ENCODE measurements at regions not wholly inside any gene's neighbourhood (a gene's known extent, or its start where the extent isn't known, plus 50 kb on each side); places are given as distances from the start of the nearest gene placed in this dataset.

DNA sequence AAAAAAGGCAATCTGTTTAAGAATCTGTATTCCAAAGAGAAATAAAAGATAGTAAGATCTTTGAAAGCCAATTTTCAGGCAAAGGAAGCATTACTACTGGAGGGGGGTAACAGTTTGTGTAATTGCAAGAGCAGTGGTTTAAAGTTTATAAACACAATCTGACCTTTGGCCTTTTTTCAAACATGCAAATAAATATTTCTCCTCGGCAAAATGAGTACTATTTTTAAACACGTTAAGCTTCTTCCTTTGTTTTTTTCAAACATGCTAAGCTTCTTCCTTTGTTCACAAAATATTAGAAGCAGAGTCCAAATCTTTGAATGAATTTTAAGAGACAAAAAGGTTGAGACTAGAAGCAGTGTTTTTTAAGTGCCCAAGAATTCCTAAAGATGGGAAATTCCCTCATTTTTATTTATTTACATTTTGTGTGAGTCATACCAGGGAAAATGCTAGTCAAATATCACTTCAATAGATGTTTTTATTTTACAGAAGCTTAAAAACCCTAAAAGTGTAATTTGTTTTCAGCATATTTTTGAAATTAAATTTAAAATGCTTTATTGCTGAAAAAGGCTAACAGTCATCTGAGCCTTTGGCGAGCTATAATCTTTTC lies 229.3 kb downstream of the GPR37 start:
- H3K36me3 ChIP-seq (ENCODE audit: control insufficient read depth, insufficient read depth, low read length), result no peaks in the 10 kb centered on the region
- H3K4me1 ChIP-seq (ENCODE audit: control insufficient read depth, insufficient read depth, low read length, poor library complexity, severe bottlenecking), result no peaks in the 10 kb centered on the region

DNA sequence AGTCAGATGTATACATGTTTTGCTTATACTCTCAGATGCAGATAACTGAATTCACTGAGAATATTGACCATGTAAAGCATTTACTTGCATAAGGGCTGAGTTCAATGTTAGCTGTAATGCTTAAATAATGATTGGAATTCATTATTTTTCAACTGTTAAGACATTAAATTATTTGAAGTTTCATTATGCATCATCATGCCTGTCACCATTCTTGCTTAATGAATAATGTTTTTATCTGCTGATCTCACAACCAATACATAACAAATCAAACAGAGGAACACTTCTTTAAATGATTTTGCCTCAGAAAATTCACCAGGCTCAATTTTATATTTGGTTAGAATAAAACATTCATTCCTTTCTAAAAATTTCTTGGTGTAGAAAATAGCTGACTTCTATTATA lies 233.4 kb downstream of the GPR37 start:
- Histone ChIP-seq H3K27me3 (replicated peaks; ENCODE audit: control insufficient read depth, insufficient read depth, low read length, poor library complexity, severe bottlenecking) (no peaks in the 10 kb centered on the region), H3K4me1 (ENCODE audit: control insufficient read depth, insufficient read depth, low read length, poor library complexity, severe bottlenecking) (no peaks in the 10 kb centered on the region), H3K9me3 (ENCODE audit: control insufficient read depth, low read length) (no peaks in the 10 kb centered on the region), H3K36me3 (ENCODE audit: control insufficient read depth, insufficient read depth, low read length) (no peaks in the 10 kb centered on the region), H3K4me3 (ENCODE audit: insufficient read depth, low read depth, low read length, poor library complexity, severe bottlenecking) (no peak overlapping the region), H3K27ac (ENCODE audit: insufficient read depth, low read length, poor library complexity, severe bottlenecking) (no peak overlapping the region)
- DNase-seq, result no peak

More for the DNA sequence above, 229.3 kb downstream of the GPR37 start:
- DNase-seq, result no peak
- H3K27me3 ChIP-seq (replicated peaks; ENCODE audit: control insufficient read depth, insufficient read depth, low read length, poor library complexity, severe bottlenecking), result no peaks in the 10 kb centered on the region
- H3K27ac ChIP-seq (ENCODE audit: insufficient read depth, low read length, poor library complexity, severe bottlenecking), result no peak overlapping the region
- H3K4me3 ChIP-seq (ENCODE audit: insufficient read depth, low read depth, low read length, poor library complexity, severe bottlenecking), result no peak overlapping the region
- no peaks in the 10 kb centered on the region for H3K9me3 ChIP-seq (ENCODE audit: control insufficient read depth, low read length)

GRCh38 chr7:124516911-124517310 lies 248.7 kb downstream of the GPR37 start:
- H3K9me3 ChIP-seq (ENCODE audit: control insufficient read depth, low read length), result no peaks in the 10 kb centered on the region
- no peak for DNase-seq
- no peak overlapping the region for H3K27ac ChIP-seq (ENCODE audit: insufficient read depth, low read length, poor library complexity, severe bottlenecking)
- no peaks in the 10 kb centered on the region for H3K27me3 ChIP-seq (replicated peaks; ENCODE audit: control insufficient read depth, insufficient read depth, low read length, poor library complexity, severe bottlenecking)
- H3K36me3 ChIP-seq (ENCODE audit: control insufficient read depth, insufficient read depth, low read length), result no peaks in the 10 kb centered on the region
- H3K4me3 ChIP-seq (ENCODE audit: insufficient read depth, low read depth, low read length, poor library complexity, severe bottlenecking), result no peak overlapping the region
- H3K4me1 ChIP-seq (ENCODE audit: control insufficient read depth, insufficient read depth, low read length, poor library complexity, severe bottlenecking), result no peaks in the 10 kb centered on the region

GRCh38 chr7:124515106-124515830 lies 250.3 kb downstream of the GPR37 start:
- DNase-seq, result no peak
- Histone ChIP-seq H3K9me3 (ENCODE audit: control insufficient read depth, low read length) (no peaks in the 10 kb centered on the region), H3K27ac (ENCODE audit: insufficient read depth, low read length, poor library complexity, severe bottlenecking) (no peak overlapping the region), H3K36me3 (ENCODE audit: control insufficient read depth, insufficient read depth, low read length) (no peaks in the 10 kb centered on the region), H3K4me3 (ENCODE audit: insufficient read depth, low read depth, low read length, poor library complexity, severe bottlenecking) (no peak overlapping the region), H3K4me1 (ENCODE audit: control insufficient read depth, insufficient read depth, low read length, poor library complexity, severe bottlenecking) (no peaks in the 10 kb centered on the region), H3K27me3 (replicated peaks; ENCODE audit: control insufficient read depth, insufficient read depth, low read length, poor library complexity, severe bottlenecking) (no peaks in the 10 kb centered on the region)

GRCh38 chr7:124514471-124514870 lies 251.1 kb downstream of the GPR37 start:
- Histone ChIP-seq H3K36me3 (ENCODE audit: control insufficient read depth, insufficient read depth, low read length) (no peaks in the 10 kb centered on the region), H3K27me3 (replicated peaks; ENCODE audit: control insufficient read depth, insufficient read depth, low read length, poor library complexity, severe bottlenecking) (no peaks in the 10 kb centered on the region), H3K4me3 (ENCODE audit: insufficient read depth, low read depth, low read length, poor library complexity, severe bottlenecking) (no peak overlapping the region), H3K27ac (ENCODE audit: insufficient read depth, low read length, poor library complexity, severe bottlenecking) (no peak overlapping the region), H3K4me1 (ENCODE audit: control insufficient read depth, insufficient read depth, low read length, poor library complexity, severe bottlenecking) (no peaks in the 10 kb centered on the region), H3K9me3 (ENCODE audit: control insufficient read depth, low read length) (no peaks in the 10 kb centered on the region)
- no peak for DNase-seq

- no peaks in the 10 kb centered on the region for H3K27me3 ChIP-seq (replicated peaks; ENCODE audit: control insufficient read depth, insufficient read depth, low read length, poor library complexity, severe bottlenecking)
- no peak overlapping the region for H3K27ac ChIP-seq (ENCODE audit: insufficient read depth, low read length, poor library complexity, severe bottlenecking)
- no peaks in the 10 kb centered on the region for H3K9me3 ChIP-seq (ENCODE audit: control insufficient read depth, low read length)
- no peaks in the 10 kb centered on the region for H3K4me1 ChIP-seq (ENCODE audit: control insufficient read depth, insufficient read depth, low read length, poor library complexity, severe bottlenecking)
- no peak for DNase-seq
- H3K4me3 ChIP-seq (ENCODE audit: insufficient read depth, low read depth, low read length, poor library complexity, severe bottlenecking), result no peak overlapping the region
- no peaks in the 10 kb centered on the region for H3K36me3 ChIP-seq (ENCODE audit: control insufficient read depth, insufficient read depth, low read length)
Measured at GRCh38 chr7:124497176-124497575, 268.4 kb downstream of the GPR37 start.

GRCh38 chr7:124489925-124490324 lies 275.7 kb downstream of the GPR37 start:
- no peaks in the 10 kb centered on the region for H3K36me3 ChIP-seq (ENCODE audit: control insufficient read depth, insufficient read depth, low read length)
- DNase-seq, result no peak
- H3K9me3 ChIP-seq (ENCODE audit: control insufficient read depth, low read length), result no peaks in the 10 kb centered on the region

DNA sequence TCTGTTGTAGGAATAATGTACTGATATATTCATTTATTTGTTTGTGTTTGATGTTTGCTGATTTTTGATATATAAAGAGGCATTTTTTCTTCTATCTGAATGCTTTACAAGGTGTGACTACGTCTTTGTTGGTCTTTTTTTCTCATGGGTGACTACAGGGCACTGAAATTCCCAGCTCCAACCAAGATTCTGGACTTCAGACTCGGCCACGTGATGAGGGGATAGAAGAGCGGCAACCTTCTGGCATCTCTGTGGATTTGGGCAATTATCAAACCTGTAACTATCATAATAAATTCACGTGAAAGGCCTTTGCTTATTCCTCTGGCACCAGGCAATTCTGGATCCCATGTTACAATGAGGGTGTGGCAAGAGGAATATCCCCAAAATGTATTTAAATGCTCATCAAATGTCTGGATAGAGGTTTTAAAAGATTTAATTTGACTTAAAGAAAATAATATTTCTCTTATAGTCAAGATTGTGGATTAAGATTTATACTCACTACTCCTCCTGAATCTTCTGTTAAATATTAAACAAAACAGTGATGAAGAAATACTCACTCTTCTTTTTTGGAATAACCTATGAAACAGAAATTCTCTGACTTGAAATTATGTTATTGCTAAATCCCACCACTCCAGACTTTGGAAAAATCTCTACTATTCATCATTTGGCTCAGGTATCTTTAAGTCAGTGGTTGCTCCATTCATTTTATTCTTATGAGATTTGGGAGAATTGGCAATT lies 276.3 kb downstream of the GPR37 start:
- Histone ChIP-seq H3K27me3 (replicated peaks; ENCODE audit: control insufficient read depth, insufficient read depth, low read length, poor library complexity, severe bottlenecking) (no peaks in the 10 kb centered on the region), H3K4me3 (ENCODE audit: insufficient read depth, low read depth, low read length, poor library complexity, severe bottlenecking) (no peak overlapping the region), H3K27ac (ENCODE audit: insufficient read depth, low read length, poor library complexity, severe bottlenecking) (no peak overlapping the region), H3K36me3 (ENCODE audit: control insufficient read depth, insufficient read depth, low read length) (no peaks in the 10 kb centered on the region), H3K9me3 (ENCODE audit: control insufficient read depth, low read length) (no peaks in the 10 kb centered on the region), H3K4me1 (ENCODE audit: control insufficient read depth, insufficient read depth, low read length, poor library complexity, severe bottlenecking) (no peaks in the 10 kb centered on the region)
- no peak for DNase-seq

More at GRCh38 chr7:124489925-124490324, 275.7 kb downstream of the GPR37 start:
- no peaks in the 10 kb centered on the region for H3K27me3 ChIP-seq (replicated peaks; ENCODE audit: control insufficient read depth, insufficient read depth, low read length, poor library complexity, severe bottlenecking)
- no peak overlapping the region for H3K27ac ChIP-seq (ENCODE audit: insufficient read depth, low read length, poor library complexity, severe bottlenecking)
- no peaks in the 10 kb centered on the region for H3K4me1 ChIP-seq (ENCODE audit: control insufficient read depth, insufficient read depth, low read length, poor library complexity, severe bottlenecking)
- no peak overlapping the region for H3K4me3 ChIP-seq (ENCODE audit: insufficient read depth, low read depth, low read length, poor library complexity, severe bottlenecking)

DNA sequence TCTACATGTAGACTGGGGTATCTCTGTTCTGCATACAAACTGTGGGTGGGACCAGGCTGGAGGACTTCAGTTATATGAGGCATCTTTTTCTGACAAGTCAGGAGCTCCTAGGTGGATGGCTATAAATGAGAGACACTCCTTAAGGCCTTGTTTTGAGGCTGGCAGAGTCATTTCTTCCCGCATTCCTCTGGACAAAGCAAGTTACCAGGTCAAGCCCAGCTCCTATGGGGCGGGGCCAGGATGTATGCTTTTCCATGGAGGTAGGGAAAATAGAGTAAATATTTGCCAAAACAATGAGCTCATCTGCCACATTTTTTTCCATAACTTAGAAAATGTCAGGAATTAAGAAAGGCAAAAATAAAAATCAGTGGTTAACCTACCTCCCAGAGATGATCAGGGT lies 283.4 kb downstream of the GPR37 start:
- Histone ChIP-seq H3K27me3 (replicated peaks; ENCODE audit: control insufficient read depth, insufficient read depth, low read length, poor library complexity, severe bottlenecking) (no peaks in the 10 kb centered on the region), H3K27ac (ENCODE audit: insufficient read depth, low read length, poor library complexity, severe bottlenecking) (no peak overlapping the region), H3K4me3 (ENCODE audit: insufficient read depth, low read depth, low read length, poor library complexity, severe bottlenecking) (no peak overlapping the region), H3K4me1 (ENCODE audit: control insufficient read depth, insufficient read depth, low read length, poor library complexity, severe bottlenecking) (no peaks in the 10 kb centered on the region), H3K36me3 (ENCODE audit: control insufficient read depth, insufficient read depth, low read length) (no peaks in the 10 kb centered on the region), H3K9me3 (ENCODE audit: control insufficient read depth, low read length) (no peaks in the 10 kb centered on the region)
- no peak for DNase-seq

GRCh38 chr7:124480821-124481290 lies 284.7 kb downstream of the GPR37 start:
- H3K27me3 ChIP-seq (replicated peaks; ENCODE audit: control insufficient read depth, insufficient read depth, low read length, poor library complexity, severe bottlenecking), result no peaks in the 10 kb centered on the region
- H3K27ac ChIP-seq (ENCODE audit: insufficient read depth, low read length, poor library complexity, severe bottlenecking), result no peak overlapping the region
- H3K4me1 ChIP-seq (ENCODE audit: control insufficient read depth, insufficient read depth, low read length, poor library complexity, severe bottlenecking), result no peaks in the 10 kb centered on the region
- H3K4me3 ChIP-seq (ENCODE audit: insufficient read depth, low read depth, low read length, poor library complexity, severe bottlenecking), result no peak overlapping the region
- no peaks in the 10 kb centered on the region for H3K9me3 ChIP-seq (ENCODE audit: control insufficient read depth, low read length)
- H3K36me3 ChIP-seq (ENCODE audit: control insufficient read depth, insufficient read depth, low read length), result no peaks in the 10 kb centered on the region
- no peak for DNase-seq
